IMR-90 (cell line): ENCODE measurements at regions not wholly inside any gene's neighbourhood (a gene's known extent, or its start where the extent isn't known, plus 50 kb on each side); places are given as distances from the start of the nearest gene placed in this dataset.
"Not testable (repeated sequence)": the region's sequence is repeated elsewhere in the genome, so short reads cannot be mapped to it uniquely, and the experiment has no call there.

Experiments
- ATAC-seq: fragments of 200-7000 bp; cut with Tn5 transposase; 2 replicates; pipeline ENCODE4 v1.9.1; 2020; ENCODE audit warnings: low read depth, mild to moderate bottlenecking, moderate library complexity
- BruUV-seq: library from RNA; stranded (reverse); fragments of 400-500 nt; replicated peaks from 2 replicates; lab custom pipeline; 2021; lab: Mats Ljungman, UMichigan
- CTCF ChIA-PET: fragments of 300-600 bp; formaldehyde crosslinking; extraction: SDS; loops from one replicate; lab custom pipeline; 2021; ENCODE audit warnings: antibody characterized with exemption; lab: Yijun Ruan, JAX
- POLR2A ChIA-PET: fragments of 300-600 bp; sonication (Branson Sonifier 250); formaldehyde crosslinking; loops from one replicate; lab custom pipeline; 2022; ENCODE audit warnings: antibody characterized with exemption; ENCODE audit not compliant: unreplicated experiment; lab: Charles Lee
- DNase-seq: peaks from one replicate; pipeline ENCODE4 v3.0.0; 2013
- H2AFZ ChIP-seq: replicated peaks from 2 replicates; pipeline ENCODE3; 2013; ENCODE audit warnings: low read length, mild to moderate bottlenecking; ENCODE audit not compliant: poor library complexity
- H2AK5ac ChIP-seq: 2 replicates; pipeline ENCODE4 v1.6.1; 2013; ENCODE audit warnings: low read depth, low read length, inconsistent platforms
- H2AK9ac ChIP-seq: replicated peaks from 2 replicates; pipeline ENCODE3; 2013; ENCODE audit warnings: mild to moderate bottlenecking, low read depth, low read length, moderate library complexity; ENCODE audit not compliant: poor library complexity
- H2BK120ac ChIP-seq: 2 replicates; pipeline ENCODE4 v1.6.1; 2013; ENCODE audit warnings: low read depth, low read length, inconsistent platforms
- H2BK15ac ChIP-seq: 3 replicates; pipeline ENCODE4 v1.6.1; 2013; ENCODE audit warnings: low read depth, low read length, inconsistent platforms
- H2BK20ac ChIP-seq: 2 replicates; pipeline ENCODE4 v1.6.1; 2013; ENCODE audit warnings: low read depth, mild to moderate bottlenecking, inconsistent platforms, low read length, moderate library complexity
- H2BK5ac ChIP-seq: 2 replicates; pipeline ENCODE4 v1.6.1; 2013; ENCODE audit warnings: mild to moderate bottlenecking, low read depth, low read length, inconsistent platforms; ENCODE audit not compliant: poor library complexity, severe bottlenecking
- H3K14ac ChIP-seq: replicated peaks from 2 replicates; pipeline ENCODE4 v1.6.1; 2013; ENCODE audit warnings: low read depth, low read length, inconsistent platforms
- H3K18ac ChIP-seq: 2 replicates; pipeline ENCODE4 v1.6.1; 2013; ENCODE audit warnings: low read depth, low read length, control low read depth
- H3K23ac ChIP-seq: 2 replicates; pipeline ENCODE4 v1.6.1; 2013; ENCODE audit warnings: low read depth, low read length, inconsistent platforms
- H3K27ac ChIP-seq: 2 replicates; pipeline ENCODE4 v1.5.1; 2013; ENCODE audit warnings: mild to moderate bottlenecking, control low read depth, low read length; ENCODE audit not compliant: insufficient read depth
- H3K27me3 ChIP-seq: 2 replicates; pipeline ENCODE4 v1.6.1; 2013; ENCODE audit warnings: low read length; ENCODE audit not compliant: control insufficient read depth, insufficient read depth
- H3K36me3 ChIP-seq: 2 replicates; pipeline ENCODE4 v1.6.1; 2013; ENCODE audit warnings: low read length, mixed read lengths; ENCODE audit not compliant: control insufficient read depth, insufficient read depth
- H3K4ac ChIP-seq: 2 replicates; pipeline ENCODE4 v1.6.1; 2013; ENCODE audit warnings: low read depth, low read length, inconsistent platforms
- H3K4me1 ChIP-seq: 2 replicates; pipeline ENCODE4 v1.6.1; 2013; ENCODE audit warnings: low read length, mixed read lengths; ENCODE audit not compliant: control insufficient read depth, insufficient read depth
- H3K4me2 ChIP-seq: 2 replicates; pipeline ENCODE4 v1.6.1; 2013; ENCODE audit warnings: low read depth, mild to moderate bottlenecking, control low read depth, low read length, moderate library complexity
- H3K4me3 ChIP-seq: 2 replicates; pipeline ENCODE4 v1.5.1; 2013; ENCODE audit warnings: low read depth, mild to moderate bottlenecking, control low read depth, low read length, moderate library complexity; ENCODE audit not compliant: insufficient read depth
- H3K56ac ChIP-seq: 2 replicates; pipeline ENCODE4 v1.6.1; 2013; ENCODE audit warnings: low read length, inconsistent platforms; ENCODE audit not compliant: insufficient read depth; ENCODE audit errors: extremely low read depth
- H3K79me1 ChIP-seq, 2 experiments: 2 replicates each; pipeline ENCODE4 v1.6.1; 2013; ENCODE audit warnings: low read length in 2 of 2, inconsistent platforms in 1 of 2, low read depth in 1 of 2
- H3K9ac ChIP-seq: 2 replicates; pipeline ENCODE4 v1.6.1; 2013; ENCODE audit warnings: low read depth, low read length, control low read depth
- H3K9me1 ChIP-seq: 2 replicates; pipeline ENCODE4 v1.6.1; 2013; ENCODE audit warnings: low read length, inconsistent platforms; ENCODE audit not compliant: insufficient read depth
- H3K9me3 ChIP-seq: 2 replicates; pipeline ENCODE4 v1.6.1; 2013; ENCODE audit warnings: low read length; ENCODE audit not compliant: control insufficient read depth, insufficient read depth
- H4K20me1 ChIP-seq: 2 replicates; pipeline ENCODE4 v1.6.1; 2013; ENCODE audit warnings: low read length, inconsistent platforms; ENCODE audit not compliant: insufficient read depth
- H4K5ac ChIP-seq: 2 replicates; pipeline ENCODE4 v1.6.1; 2013; ENCODE audit warnings: mild to moderate bottlenecking, low read depth, low read length, control low read depth
- H4K8ac ChIP-seq, 2 experiments: 2 replicates each; pipeline ENCODE4 v1.6.1; 2013; ENCODE audit warnings: low read depth in 2 of 2, low read length in 2 of 2, control low read depth in 1 of 2, inconsistent platforms in 1 of 2
- H4K91ac ChIP-seq: 2 replicates; pipeline ENCODE4 v1.6.1; 2013; ENCODE audit warnings: low read depth, low read length, inconsistent platforms; ENCODE audit not compliant: insufficient read depth
- WGBS, 2 experiments: methylation state at CpG; one replicate each; pipeline versions ENCODE4 v1.1.5 to v1.1.7; 2013; ENCODE audit warnings: missing lambda C conversion rate in 2 of 2; ENCODE audit not compliant: insufficient read length in 1 of 2; ENCODE audit errors: extremely low coverage in 2 of 2; 5-methylcytosine and 5-hydroxymethylcytosine counted together
- dilution Hi-C: fragments of 300-500 bp; cut with HindIII; formaldehyde crosslinking; loops from one replicate; pipeline ENCODE4 v1.14.3; 2018; ENCODE audit warnings: low sequenced_read_pairs; ENCODE audit not compliant: unreplicated experiment
- in situ Hi-C: fragments of 300-500 bp; cut with MboI; formaldehyde crosslinking; loops from 3 replicates; pipeline ENCODE4 v1.14.3; 2019; ENCODE audit warnings: low sequenced_read_pairs, inconsistent platforms, mixed read lengths
- intact Hi-C: fragments of 100-400 bp; cut with micrococcal nuclease; formaldehyde crosslinking; loops from 2 replicates; pipeline ENCODE4 v1.10.0; 2022

- H2AK9ac ChIP-seq, H2AK5ac ChIP-seq, H3K9me1 ChIP-seq, H3K27me3 ChIP-seq, BruUV-seq, intact Hi-C loops, H4K91ac ChIP-seq, dilution Hi-C loops, H3K23ac ChIP-seq, H3K4ac ChIP-seq, H3K9ac ChIP-seq, H2BK120ac ChIP-seq, H3K4me1 ChIP-seq, H3K56ac ChIP-seq, H2BK15ac ChIP-seq, H3K18ac ChIP-seq, H4K5ac ChIP-seq, H3K4me2 ChIP-seq, H4K8ac ChIP-seq, H2AFZ ChIP-seq, H3K14ac ChIP-seq, H3K79me1 ChIP-seq, H2BK20ac ChIP-seq, H3K9me3 ChIP-seq, ATAC-seq, H3K27ac ChIP-seq, POLR2A ChIA-PET, H3K4me3 ChIP-seq, CTCF ChIA-PET, H4K20me1 ChIP-seq, in situ Hi-C loops, DNase-seq, H3K36me3 ChIP-seq, H2BK5ac ChIP-seq: not testable (repeated sequence)
- 100% methylated on average over 1 to 2 of the region's 5 CpGs for WGBS, 2 experiments
Observed at GRCh38 chr6:147651-148050, 144.6 kb upstream of the DUSP22 start.
